HepG2 (cell line): ENCODE measurements at regions not wholly inside any gene's neighbourhood (a gene's known extent, or its start where the extent isn't known, plus 50 kb on each side); places are given as distances from the start of the nearest gene placed in this dataset.
A peak's percentile ranks its signal among the peaks of the same experiment; 100 is the strongest.

Experiments used
- ATF1 ChIP-seq: IDR thresholded peaks from 2 replicates; pipeline ENCODE4 v1.6.1; 2016; ENCODE audit warnings: mild to moderate bottlenecking, control low read depth
- FOXJ3 ChIP-seq: sonication (generic); formaldehyde crosslinking; IDR thresholded peaks from 2 replicates; pipeline ENCODE4 v1.4.0; 2020; ENCODE audit warnings: missing genetic modification reagents, mild to moderate bottlenecking, borderline replicate concordance
- HMG20B ChIP-seq: conservative IDR thresholded peaks from 2 replicates; pipeline ENCODE4 v1.6.1; 2016; ENCODE audit warnings: missing genetic modification reagents, missing compliant biosample characterization
- HNF4A ChIP-seq: sonication (generic); formaldehyde crosslinking; IDR thresholded peaks from 2 replicates; pipeline ENCODE4 v1.4.0; 2020; ENCODE audit warnings: missing genetic modification reagents
- KDM5B ChIP-seq: sonication (generic); formaldehyde crosslinking; IDR thresholded peaks from 2 replicates; pipeline ENCODE4 v1.4.0; 2020; ENCODE audit warnings: missing genetic modification reagents, mild to moderate bottlenecking, borderline replicate concordance
- NONO ChIP-seq, 2 experiments: fragments of 450-650 bp in 1 of 2; sonication (generic) in 1 of 2; formaldehyde crosslinking in 1 of 2; IDR thresholded peaks in 1 of 2; conservative IDR thresholded peaks in 1 of 2; 2 replicates each; pipeline versions ENCODE4 v1.6.1 to v1.8.0; 2017 to 2022; ENCODE audit warnings: mild to moderate bottlenecking in 1 of 2, missing genetic modification reagents in 1 of 2, moderate library complexity in 1 of 2
- REL ChIP-seq: sonication (generic); formaldehyde crosslinking; conservative IDR thresholded peaks from 2 replicates; pipeline ENCODE4 v1.8.0; 2022; ENCODE audit warnings: mild to moderate bottlenecking, missing genetic modification reagents, moderate library complexity
- SMAD3 ChIP-seq: sonication (generic); formaldehyde crosslinking; IDR thresholded peaks from 2 replicates; pipeline ENCODE4 v1.4.0; 2020; ENCODE audit warnings: missing genetic modification reagents
- TARDBP ChIP-seq: sonication (generic); formaldehyde crosslinking; IDR thresholded peaks from 2 replicates; pipeline ENCODE4 v1.8.0; 2022; ENCODE audit warnings: mild to moderate bottlenecking, missing genetic modification reagents
- THAP11 ChIP-seq: IDR thresholded peaks from 2 replicates; pipeline ENCODE4 v1.6.1; 2016; ENCODE audit warnings: missing biosample characterization, missing genetic modification reagents
- ZKSCAN8 ChIP-seq: IDR thresholded peaks from 2 replicates; pipeline ENCODE4 v1.6.1; 2016; ENCODE audit warnings: borderline replicate concordance, missing genetic modification reagents, missing compliant biosample characterization
- ZMYM4 ChIP-seq: sonication (generic); formaldehyde crosslinking; IDR thresholded peaks from 2 replicates; pipeline ENCODE4 v1.8.1; 2023; ENCODE audit warnings: mild to moderate bottlenecking, missing genetic modification reagents
- ZNF10 ChIP-seq: sonication (generic); formaldehyde crosslinking; IDR thresholded peaks from 2 replicates; pipeline ENCODE4 v1.4.0; 2020; ENCODE audit warnings: mild to moderate bottlenecking, low read depth, missing genetic modification reagents, borderline replicate concordance
- ZNF317 ChIP-seq: sonication (generic); formaldehyde crosslinking; IDR thresholded peaks from 2 replicates; pipeline ENCODE4 v1.5.0; 2020; ENCODE audit warnings: mild to moderate bottlenecking, missing genetic modification reagents
- ZNF430 ChIP-seq: sonication (generic); formaldehyde crosslinking; IDR thresholded peaks from 2 replicates; pipeline ENCODE4 v1.9.0; 2021; ENCODE audit warnings: mild to moderate bottlenecking, missing genetic modification reagents
- ZNF644 ChIP-seq: IDR thresholded peaks from 2 replicates; pipeline ENCODE4 v1.6.1; 2016; ENCODE audit warnings: low read depth
- TF ChIP-seq, protein P1 (sequence below): IDR thresholded peaks from 2 replicates; pipeline ENCODE4 v1.6.1; 2016; ENCODE audit warnings: low read depth, borderline replicate concordance
- TF ChIP-seq, protein P2 (sequence below): IDR thresholded peaks from 2 replicates; pipeline ENCODE4 v1.6.1; 2018; ENCODE audit warnings: missing genetic modification reagents, mild to moderate bottlenecking, missing compliant biosample characterization
- TF ChIP-seq, protein P3 (sequence below): sonication (generic); formaldehyde crosslinking; IDR thresholded peaks from 2 replicates; pipeline ENCODE4 v1.5.0; 2020; ENCODE audit warnings: missing genetic modification reagents
- TF ChIP-seq, protein P4 (sequence below): sonication (generic); formaldehyde crosslinking; IDR thresholded peaks from 2 replicates; pipeline ENCODE4 v1.9.0; 2021; ENCODE audit warnings: mild to moderate bottlenecking, missing genetic modification reagents

DNA sequence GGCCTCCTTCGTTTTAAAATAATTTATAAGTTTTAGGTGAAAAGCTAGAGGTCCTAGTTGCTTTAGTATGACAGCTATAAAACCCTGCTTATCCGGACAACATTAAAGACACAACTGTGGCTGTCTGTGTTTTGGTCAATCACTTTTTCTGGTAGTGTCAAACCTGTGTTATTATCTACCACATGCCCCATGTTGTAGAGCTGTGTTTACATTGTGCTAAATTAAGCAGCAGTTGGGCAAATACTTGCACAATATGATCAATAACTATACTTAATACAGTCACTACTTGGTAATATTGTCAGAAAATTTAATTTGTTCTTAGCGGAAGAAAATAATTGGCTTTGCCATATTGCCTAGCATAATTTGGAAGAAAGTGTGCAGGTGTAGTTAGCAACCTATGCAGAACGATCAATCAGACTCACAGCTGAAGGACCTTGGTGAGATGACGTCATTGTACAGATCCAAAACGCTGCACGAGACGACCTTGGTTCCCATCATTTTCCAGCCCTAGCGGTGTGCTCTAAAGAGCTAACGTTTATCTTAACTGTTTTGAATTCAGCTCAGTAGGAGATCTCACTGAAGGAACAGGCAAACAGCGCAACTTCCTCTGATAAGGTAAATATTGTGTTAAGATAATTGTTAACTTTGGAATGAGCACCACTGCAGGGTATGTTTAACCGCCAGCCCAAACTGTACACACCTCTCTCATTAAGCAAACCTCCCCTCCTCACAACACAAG is 476.6 kb downstream of the IRS2 start (continued):
- TF ChIP-seq HNF4A (CRISPR knock-in tag) (0 out of 2 replicates have a peak, but pooled peaks have one; percentile 27), TARDBP (peak; percentile 75; the same call in 1 of the 2 replicates), ATF1 (CRISPR knock-in tag) (peak; percentile 77), FOXJ3 (CRISPR knock-in tag) (peak; percentile 71; the same call in 1 of the 2 replicates), KDM5B (CRISPR knock-in tag) (no peak), ZMYM4 (CRISPR knock-in tag) (peak; percentile 82), HMG20B (CRISPR knock-in tag) (no peak; the same call in 1 of the 2 replicates), REL (CRISPR knock-in tag) (no peak), NONO (IDR thresholded peaks at IDR 0.05) (no peak), NONO (CRISPR knock-in tag; conservative IDR thresholded peaks at IDR 0.05) (peak; percentile 30; the same call in 1 of the 2 replicates), THAP11 (CRISPR knock-in tag) (no peak; the same call in 1 of the 2 replicates), SMAD3 (no peak), ZNF317 (peak; percentile 95), ZNF10 (CRISPR knock-in tag) (no peak), ZNF644 (no peak), ZNF430 (CRISPR knock-in tag) (0 out of 2 replicates have a peak, but pooled peaks have one; percentile 55), ZKSCAN8 (no peak)
- TF ChIP-seq, protein P1, sequence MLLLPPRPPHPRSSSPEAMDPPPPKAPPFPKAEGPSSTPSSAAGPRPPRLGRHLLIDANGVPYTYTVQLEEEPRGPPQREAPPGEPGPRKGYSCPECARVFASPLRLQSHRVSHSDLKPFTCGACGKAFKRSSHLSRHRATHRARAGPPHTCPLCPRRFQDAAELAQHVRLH (CRISPR knock-in tag), result no peak
- TF ChIP-seq, protein P2, sequence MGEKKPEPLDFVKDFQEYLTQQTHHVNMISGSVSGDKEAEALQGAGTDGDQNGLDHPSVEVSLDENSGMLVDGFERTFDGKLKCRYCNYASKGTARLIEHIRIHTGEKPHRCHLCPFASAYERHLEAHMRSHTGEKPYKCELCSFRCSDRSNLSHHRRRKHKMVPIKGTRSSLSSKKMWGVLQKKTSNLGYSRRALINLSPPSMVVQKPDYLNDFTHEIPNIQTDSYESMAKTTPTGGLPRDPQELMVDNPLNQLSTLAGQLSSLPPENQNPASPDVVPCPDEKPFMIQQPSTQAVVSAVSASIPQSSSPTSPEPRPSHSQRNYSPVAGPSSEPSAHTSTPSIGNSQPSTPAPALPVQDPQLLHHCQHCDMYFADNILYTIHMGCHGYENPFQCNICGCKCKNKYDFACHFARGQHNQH, result peak; percentile 47; the same call in 1 of the 2 replicates
- TF ChIP-seq, protein P3, sequence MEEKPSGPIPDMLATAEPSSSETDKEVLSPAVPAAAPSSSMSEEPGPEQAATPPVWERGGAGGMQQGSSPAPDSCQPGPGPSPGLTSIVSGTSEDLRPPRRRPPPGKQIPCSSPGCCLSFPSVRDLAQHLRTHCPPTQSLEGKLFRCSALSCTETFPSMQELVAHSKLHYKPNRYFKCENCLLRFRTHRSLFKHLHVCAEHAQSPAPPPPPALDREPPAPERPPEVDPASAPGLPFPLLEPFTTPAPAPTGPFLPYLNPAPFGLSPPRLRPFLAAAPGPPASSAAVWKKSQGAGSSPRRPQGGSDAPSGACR (CRISPR knock-in tag), result no peak
- TF ChIP-seq, protein P4, sequence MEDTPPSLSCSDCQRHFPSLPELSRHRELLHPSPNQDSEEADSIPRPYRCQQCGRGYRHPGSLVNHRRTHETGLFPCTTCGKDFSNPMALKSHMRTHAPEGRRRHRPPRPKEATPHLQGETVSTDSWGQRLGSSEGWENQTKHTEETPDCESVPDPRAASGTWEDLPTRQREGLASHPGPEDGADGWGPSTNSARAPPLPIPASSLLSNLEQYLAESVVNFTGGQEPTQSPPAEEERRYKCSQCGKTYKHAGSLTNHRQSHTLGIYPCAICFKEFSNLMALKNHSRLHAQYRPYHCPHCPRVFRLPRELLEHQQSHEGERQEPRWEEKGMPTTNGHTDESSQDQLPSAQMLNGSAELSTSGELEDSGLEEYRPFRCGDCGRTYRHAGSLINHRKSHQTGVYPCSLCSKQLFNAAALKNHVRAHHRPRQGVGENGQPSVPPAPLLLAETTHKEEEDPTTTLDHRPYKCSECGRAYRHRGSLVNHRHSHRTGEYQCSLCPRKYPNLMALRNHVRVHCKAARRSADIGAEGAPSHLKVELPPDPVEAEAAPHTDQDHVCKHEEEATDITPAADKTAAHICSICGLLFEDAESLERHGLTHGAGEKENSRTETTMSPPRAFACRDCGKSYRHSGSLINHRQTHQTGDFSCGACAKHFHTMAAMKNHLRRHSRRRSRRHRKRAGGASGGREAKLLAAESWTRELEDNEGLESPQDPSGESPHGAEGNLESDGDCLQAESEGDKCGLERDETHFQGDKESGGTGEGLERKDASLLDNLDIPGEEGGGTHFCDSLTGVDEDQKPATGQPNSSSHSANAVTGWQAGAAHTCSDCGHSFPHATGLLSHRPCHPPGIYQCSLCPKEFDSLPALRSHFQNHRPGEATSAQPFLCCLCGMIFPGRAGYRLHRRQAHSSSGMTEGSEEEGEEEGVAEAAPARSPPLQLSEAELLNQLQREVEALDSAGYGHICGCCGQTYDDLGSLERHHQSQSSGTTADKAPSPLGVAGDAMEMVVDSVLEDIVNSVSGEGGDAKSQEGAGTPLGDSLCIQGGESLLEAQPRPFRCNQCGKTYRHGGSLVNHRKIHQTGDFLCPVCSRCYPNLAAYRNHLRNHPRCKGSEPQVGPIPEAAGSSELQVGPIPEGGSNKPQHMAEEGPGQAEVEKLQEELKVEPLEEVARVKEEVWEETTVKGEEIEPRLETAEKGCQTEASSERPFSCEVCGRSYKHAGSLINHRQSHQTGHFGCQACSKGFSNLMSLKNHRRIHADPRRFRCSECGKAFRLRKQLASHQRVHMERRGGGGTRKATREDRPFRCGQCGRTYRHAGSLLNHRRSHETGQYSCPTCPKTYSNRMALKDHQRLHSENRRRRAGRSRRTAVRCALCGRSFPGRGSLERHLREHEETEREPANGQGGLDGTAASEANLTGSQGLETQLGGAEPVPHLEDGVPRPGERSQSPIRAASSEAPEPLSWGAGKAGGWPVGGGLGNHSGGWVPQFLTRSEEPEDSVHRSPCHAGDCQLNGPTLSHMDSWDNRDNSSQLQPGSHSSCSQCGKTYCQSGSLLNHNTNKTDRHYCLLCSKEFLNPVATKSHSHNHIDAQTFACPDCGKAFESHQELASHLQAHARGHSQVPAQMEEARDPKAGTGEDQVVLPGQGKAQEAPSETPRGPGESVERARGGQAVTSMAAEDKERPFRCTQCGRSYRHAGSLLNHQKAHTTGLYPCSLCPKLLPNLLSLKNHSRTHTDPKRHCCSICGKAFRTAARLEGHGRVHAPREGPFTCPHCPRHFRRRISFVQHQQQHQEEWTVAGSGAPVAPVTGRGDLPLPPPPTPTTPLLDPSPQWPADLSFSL (CRISPR knock-in tag), result no peak; the same call in 1 of the 2 replicates
